ENCODE measurements at regions not wholly inside any gene's neighbourhood (a gene's known extent, or its start where the extent isn't known, plus 50 kb on each side); places are given as distances from the start of the nearest gene placed in this dataset.
"Not testable (repeated sequence)": the region's sequence is repeated elsewhere in the genome, so short reads cannot be mapped to it uniquely, and the experiment has no call there.

DNA sequence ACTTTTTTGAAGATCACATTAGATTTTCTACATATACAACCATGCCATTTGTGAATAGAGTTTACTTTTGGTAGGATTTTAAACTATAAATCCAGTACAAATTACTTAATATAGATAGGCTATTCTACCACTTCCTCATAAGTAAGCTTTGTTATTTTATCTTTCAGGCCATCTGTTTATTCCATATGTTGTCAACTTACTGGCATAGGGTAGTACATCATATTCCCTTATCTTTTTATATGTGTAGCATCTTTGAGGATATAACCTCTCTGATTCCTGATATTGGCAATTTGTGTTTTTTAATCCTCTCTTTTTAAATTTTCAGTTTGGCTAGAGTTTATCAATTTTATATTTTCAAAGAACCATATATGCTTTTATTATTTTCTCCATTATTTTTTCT is 515.4 kb downstream of the DIPK2A start:
- H3K4me3 ChIP-seq (ENCODE audit: low read depth, poor library complexity, severe bottlenecking), result no peak overlapping the region
- no peak for DNase-seq (ENCODE audit: low spot score in 2 of 2)
- no peak for TF ChIP-seq POLR2A (IDR thresholded peaks at IDR 0.05)
- TF ChIP-seq, protein P1, sequence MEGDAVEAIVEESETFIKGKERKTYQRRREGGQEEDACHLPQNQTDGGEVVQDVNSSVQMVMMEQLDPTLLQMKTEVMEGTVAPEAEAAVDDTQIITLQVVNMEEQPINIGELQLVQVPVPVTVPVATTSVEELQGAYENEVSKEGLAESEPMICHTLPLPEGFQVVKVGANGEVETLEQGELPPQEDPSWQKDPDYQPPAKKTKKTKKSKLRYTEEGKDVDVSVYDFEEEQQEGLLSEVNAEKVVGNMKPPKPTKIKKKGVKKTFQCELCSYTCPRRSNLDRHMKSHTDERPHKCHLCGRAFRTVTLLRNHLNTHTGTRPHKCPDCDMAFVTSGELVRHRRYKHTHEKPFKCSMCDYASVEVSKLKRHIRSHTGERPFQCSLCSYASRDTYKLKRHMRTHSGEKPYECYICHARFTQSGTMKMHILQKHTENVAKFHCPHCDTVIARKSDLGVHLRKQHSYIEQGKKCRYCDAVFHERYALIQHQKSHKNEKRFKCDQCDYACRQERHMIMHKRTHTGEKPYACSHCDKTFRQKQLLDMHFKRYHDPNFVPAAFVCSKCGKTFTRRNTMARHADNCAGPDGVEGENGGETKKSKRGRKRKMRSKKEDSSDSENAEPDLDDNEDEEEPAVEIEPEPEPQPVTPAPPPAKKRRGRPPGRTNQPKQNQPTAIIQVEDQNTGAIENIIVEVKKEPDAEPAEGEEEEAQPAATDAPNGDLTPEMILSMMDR (IDR thresholded peaks at IDR 0.05), result no peak
- intact Hi-C loops (cut with DNase I; ENCODE audit: low total_unique reads), result no loop called here

DNA sequence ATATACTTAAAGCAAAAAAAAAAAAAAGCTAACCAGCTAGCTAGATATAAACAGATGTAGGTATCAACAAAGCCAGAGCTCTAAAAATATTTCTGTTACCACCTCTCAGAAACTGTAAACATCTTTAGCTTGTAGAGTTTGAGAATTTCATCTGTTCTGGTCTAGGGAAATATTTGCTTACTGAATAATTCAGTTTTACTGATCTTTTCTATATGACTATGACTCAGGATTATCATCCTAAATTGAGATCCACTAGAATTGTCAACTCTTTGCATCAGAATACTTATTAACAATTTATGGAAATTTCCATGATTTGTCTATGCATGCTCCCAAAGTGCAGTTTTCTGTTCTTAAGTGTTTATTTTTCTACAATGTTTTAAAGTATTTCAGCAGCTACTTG is 517.3 kb downstream of the DIPK2A start:
- TF ChIP-seq POLR2A (IDR thresholded peaks at IDR 0.05), result no peak
- TF ChIP-seq, protein P1 (IDR thresholded peaks at IDR 0.05), result no peak
- no peak overlapping the region for H3K4me3 ChIP-seq (ENCODE audit: low read depth, poor library complexity, severe bottlenecking)
- no peak for DNase-seq (ENCODE audit: low spot score in 2 of 2)
- intact Hi-C loops (cut with DNase I; ENCODE audit: low total_unique reads), result no loop called here

DNA sequence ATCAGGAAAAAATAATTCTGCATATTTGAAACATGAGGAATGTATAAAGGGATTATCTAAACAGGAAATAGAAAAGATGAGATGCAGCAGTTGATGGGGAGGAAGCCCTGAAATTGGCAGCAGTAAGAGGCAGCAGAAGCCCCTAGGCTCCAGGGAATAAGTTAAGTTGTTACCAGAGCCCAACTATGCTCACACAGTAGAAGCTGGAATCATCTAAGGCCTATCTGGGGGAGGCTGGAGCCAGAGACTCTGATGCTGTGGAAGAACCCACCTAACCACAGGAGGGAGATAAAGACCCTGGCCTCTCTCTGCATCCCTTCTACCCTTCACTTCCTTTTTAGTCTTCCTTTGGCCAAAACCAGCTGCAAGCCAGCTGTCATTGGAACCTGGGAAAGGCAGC is 519.7 kb downstream of the DIPK2A start:
- intact Hi-C loops (cut with DNase I; ENCODE audit: low total_unique reads), result no loop called here
- no peak for DNase-seq (ENCODE audit: low spot score in 2 of 2)
- H3K4me3 ChIP-seq (ENCODE audit: low read depth, poor library complexity, severe bottlenecking), result no peak overlapping the region
- TF ChIP-seq, protein P1 (IDR thresholded peaks at IDR 0.05), result no peak
- TF ChIP-seq POLR2A (IDR thresholded peaks at IDR 0.05), result no peak

DNA sequence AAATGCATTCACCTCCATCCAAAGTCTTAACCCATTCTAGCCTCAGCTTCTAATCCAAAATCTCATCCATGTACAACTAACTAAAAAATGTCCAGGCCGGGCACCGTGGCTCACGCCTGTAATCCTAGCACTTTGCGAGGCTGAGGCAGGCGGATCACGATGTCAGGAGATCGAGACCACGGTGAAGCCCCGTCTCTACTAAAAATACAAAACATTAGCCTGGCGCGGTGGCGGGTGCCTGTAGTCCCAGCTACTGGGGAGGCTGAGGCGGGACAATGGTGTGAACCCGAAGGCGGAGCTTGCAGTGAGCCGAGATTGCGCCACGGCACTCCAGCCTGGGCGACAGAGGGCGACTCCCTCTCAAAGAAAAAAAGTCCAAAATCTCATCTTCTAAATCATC is 523.0 kb downstream of the DIPK2A start:
- DNase-seq (ENCODE audit: low spot score in 2 of 2); intact Hi-C loops (cut with DNase I; ENCODE audit: low total_unique reads); H3K4me3 ChIP-seq (ENCODE audit: low read depth, poor library complexity, severe bottlenecking): not testable (repeated sequence)
- WGBS, 2 donors, result 95 to 98% methylated on average over 20 of the region's 20 CpGs

DNA sequence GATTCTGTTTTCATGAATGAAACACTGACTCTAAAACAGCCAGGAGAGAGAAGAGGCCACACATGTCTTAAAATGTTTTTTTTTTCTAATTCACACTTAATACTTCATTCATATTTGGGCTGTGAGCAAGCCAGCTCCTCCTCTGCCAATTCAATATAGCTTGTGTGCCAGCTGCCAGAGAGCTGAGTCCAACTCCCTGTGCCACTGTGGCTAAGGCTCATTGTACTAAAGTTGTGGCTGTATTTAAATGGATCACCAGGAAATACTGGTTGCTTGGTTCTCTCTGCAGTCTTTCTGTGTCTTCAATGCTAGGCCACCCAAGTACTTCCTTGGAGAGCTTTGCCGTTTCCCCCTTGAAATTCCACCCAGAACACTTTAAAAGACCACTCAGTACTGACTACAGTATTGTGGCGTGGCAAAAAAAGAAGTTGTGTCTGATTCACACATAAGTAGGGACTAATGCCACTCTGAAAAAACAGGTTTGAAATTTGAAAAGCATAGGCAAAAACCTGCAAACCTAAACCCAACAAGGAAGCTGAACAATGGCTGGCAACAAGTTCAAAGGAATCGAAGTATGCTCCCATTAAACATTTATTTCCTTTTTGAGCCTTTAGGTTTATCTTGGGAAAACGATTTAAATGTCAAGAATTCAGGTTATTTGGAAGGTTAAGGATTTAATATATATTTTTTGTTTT is 524.7 kb downstream of the DIPK2A start:
- WGBS, 2 donors, result 43 to 50% methylated on average over 4 of the region's 4 CpGs
- TF ChIP-seq, protein P1 (IDR thresholded peaks at IDR 0.05), result no peak
- no peak for TF ChIP-seq POLR2A (IDR thresholded peaks at IDR 0.05)
- no peak overlapping the region for H3K4me3 ChIP-seq (ENCODE audit: low read depth, poor library complexity, severe bottlenecking)
- intact Hi-C loops (cut with DNase I; ENCODE audit: low total_unique reads), result no loop called here
- DNase-seq (ENCODE audit: low spot score in 2 of 2), result no peak

DNA sequence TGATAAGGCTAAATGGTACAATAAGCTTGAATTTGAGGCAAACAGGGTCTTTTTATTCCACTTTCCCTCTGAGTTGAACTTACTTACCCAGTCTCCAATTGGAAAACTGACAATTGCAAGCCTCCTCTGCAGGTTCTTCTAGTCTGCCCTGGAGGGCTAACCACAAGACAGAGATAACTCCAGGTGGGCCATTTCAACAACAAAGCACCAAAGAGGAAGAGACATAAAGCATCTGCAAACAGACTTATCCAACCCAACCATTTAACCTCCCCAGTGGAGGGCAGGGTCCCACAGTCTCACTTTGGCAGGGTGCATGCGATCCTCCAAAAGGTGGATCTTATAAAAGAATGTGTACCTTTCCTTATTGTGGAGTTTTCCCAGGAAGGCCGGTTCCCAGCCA is 525.8 kb downstream of the DIPK2A start:
- TF ChIP-seq POLR2A (IDR thresholded peaks at IDR 0.05), result no peak
- TF ChIP-seq, protein P1 (IDR thresholded peaks at IDR 0.05), result no peak
- DNase-seq (ENCODE audit: low spot score in 2 of 2), result no peak
- WGBS, 2 donors, result 98 to 100% methylated on average over 2 of the region's 2 CpGs
- intact Hi-C loops (cut with DNase I; ENCODE audit: low total_unique reads), result no loop called here
- H3K4me3 ChIP-seq (ENCODE audit: low read depth, poor library complexity, severe bottlenecking), result no peak overlapping the region

Data from lower leg skin (tissue), 4 donors.